Right lobe of liver (tissue), 4 donors: ENCODE measurements at regions not wholly inside any gene's neighbourhood (a gene's known extent, or its start where the extent isn't known, plus 50 kb on each side); places are given as distances from the start of the nearest gene placed in this dataset.

Source experiments
- POLR2A ChIP-seq: fragments of 450-650 bp; IDR thresholded peaks from one replicate; pipeline ENCODE4 v1.6.1; 2017; ENCODE audit warnings: antibody characterized with exemption, mild to moderate bottlenecking
- TF ChIP-seq, protein P1 (sequence below), 4 donors: fragments of 200-600 bp in 3 of 4; fragments of 450-650 bp in 1 of 4; IDR thresholded peaks; one replicate each; pipeline versions ENCODE4 v1.5.1 to v1.8.0; 2016 to 2022; ENCODE audit warnings: antibody characterized with exemption in 4 of 4, mild to moderate bottlenecking in 2 of 4
- donor health status: DM: no; HTN: no; CAD: no.
- donor health status: DM: no; HTN: no; CAD: no.
- donor health status: DM: no; HTN: yes; CAD: no.

DNA sequence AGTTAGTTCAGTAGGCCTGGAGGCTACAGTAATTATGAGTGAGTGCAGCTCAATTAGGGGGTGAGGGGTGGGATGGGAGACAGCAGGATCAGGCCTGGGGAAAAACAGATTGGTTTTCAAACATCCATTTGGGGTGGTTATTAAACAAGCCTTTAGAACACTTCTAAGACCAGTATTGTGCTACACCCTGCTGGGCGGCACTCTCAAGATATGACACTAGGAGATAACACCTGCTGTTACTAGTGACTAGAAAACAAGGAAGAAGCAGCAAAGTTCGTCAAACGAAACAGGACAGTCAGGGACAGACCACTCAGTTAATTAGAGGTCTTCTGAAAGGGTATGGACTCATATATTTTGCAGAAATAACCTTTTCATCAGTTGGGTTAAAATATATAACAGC lies 353.6 kb downstream of the PTEN start:
- TF ChIP-seq POLR2A, result no peak
- TF ChIP-seq, protein P1, sequence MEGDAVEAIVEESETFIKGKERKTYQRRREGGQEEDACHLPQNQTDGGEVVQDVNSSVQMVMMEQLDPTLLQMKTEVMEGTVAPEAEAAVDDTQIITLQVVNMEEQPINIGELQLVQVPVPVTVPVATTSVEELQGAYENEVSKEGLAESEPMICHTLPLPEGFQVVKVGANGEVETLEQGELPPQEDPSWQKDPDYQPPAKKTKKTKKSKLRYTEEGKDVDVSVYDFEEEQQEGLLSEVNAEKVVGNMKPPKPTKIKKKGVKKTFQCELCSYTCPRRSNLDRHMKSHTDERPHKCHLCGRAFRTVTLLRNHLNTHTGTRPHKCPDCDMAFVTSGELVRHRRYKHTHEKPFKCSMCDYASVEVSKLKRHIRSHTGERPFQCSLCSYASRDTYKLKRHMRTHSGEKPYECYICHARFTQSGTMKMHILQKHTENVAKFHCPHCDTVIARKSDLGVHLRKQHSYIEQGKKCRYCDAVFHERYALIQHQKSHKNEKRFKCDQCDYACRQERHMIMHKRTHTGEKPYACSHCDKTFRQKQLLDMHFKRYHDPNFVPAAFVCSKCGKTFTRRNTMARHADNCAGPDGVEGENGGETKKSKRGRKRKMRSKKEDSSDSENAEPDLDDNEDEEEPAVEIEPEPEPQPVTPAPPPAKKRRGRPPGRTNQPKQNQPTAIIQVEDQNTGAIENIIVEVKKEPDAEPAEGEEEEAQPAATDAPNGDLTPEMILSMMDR (IDR thresholded peaks at IDR 0.05), result no peak
